A673 (cell line): ENCODE measurements at regions not wholly inside any gene's neighbourhood (a gene's known extent, or its start where the extent isn't known, plus 50 kb on each side); places are given as distances from the start of the nearest gene placed in this dataset.

ENCODE experiments used
- BruUV-seq: library from RNA; stranded (reverse); fragments of 400-500 nt; replicated peaks from 2 replicates; lab custom pipeline; 2021; lab: Mats Ljungman, UMichigan
- CTCF ChIA-PET: fragments of 300-600 bp; sonication (Branson Sonifier 250); formaldehyde crosslinking; loops from one replicate; lab custom pipeline; 2022; ENCODE audit warnings: antibody characterized with exemption; lab: Charles Lee
- POLR2A ChIA-PET: fragments of 300-600 bp; sonication (Branson Sonifier 250); formaldehyde crosslinking; loops from one replicate; lab custom pipeline; 2022; ENCODE audit warnings: antibody characterized with exemption; ENCODE audit not compliant: low non-redundant PET; lab: Charles Lee
- DNase-seq: peaks from one replicate; pipeline ENCODE4 v3.0.0-alpha.2; 2015; ENCODE audit warnings: low spot score
- H3K27ac ChIP-seq: fragments of 200-600 bp; sonication (generic); 2 replicates; pipeline ENCODE4 v1.5.1; 2016; ENCODE audit warnings: mixed run types, low read depth, mild to moderate bottlenecking, mixed read lengths, antibody characterized with exemption, low read length; ENCODE audit not compliant: poor library complexity, severe bottlenecking
- H3K27me3 ChIP-seq: fragments of 200-600 bp; sonication (generic); replicated peaks from 2 replicates; pipeline ENCODE4 v1.6.1; 2017; ENCODE audit warnings: mixed run types, low read depth, mild to moderate bottlenecking, mixed read lengths, antibody characterized with exemption, low read length; ENCODE audit not compliant: insufficient read depth, poor library complexity
- H3K36me3 ChIP-seq: fragments of 200-600 bp; sonication (generic); 2 replicates; pipeline ENCODE4 v1.6.1; 2016; ENCODE audit warnings: mixed run types, mild to moderate bottlenecking, mixed read lengths, antibody characterized with exemption, low read length; ENCODE audit not compliant: insufficient read depth, poor library complexity, severe bottlenecking
- H3K4me1 ChIP-seq: fragments of 200-600 bp; sonication (generic); 2 replicates; pipeline ENCODE4 v1.6.1; 2017; ENCODE audit warnings: mixed run types, mild to moderate bottlenecking, mixed read lengths, antibody characterized with exemption, low read length; ENCODE audit not compliant: insufficient read depth, poor library complexity, severe bottlenecking
- H3K4me3 ChIP-seq: fragments of 200-600 bp; sonication (generic); 2 replicates; pipeline ENCODE4 v1.5.1; 2016; ENCODE audit warnings: low read depth, mixed run types, mild to moderate bottlenecking, mixed read lengths, low read length; ENCODE audit not compliant: poor library complexity, severe bottlenecking
- H3K9me3 ChIP-seq: fragments of 200-600 bp; sonication (generic); 2 replicates; pipeline ENCODE4 v1.6.1; 2016; ENCODE audit warnings: mixed run types, low read depth, mild to moderate bottlenecking, mixed read lengths, antibody characterized with exemption, low read length; ENCODE audit not compliant: poor library complexity, severe bottlenecking
- EZH2 ChIP-seq: fragments of 200-600 bp; sonication (generic); IDR thresholded peaks from 2 replicates; pipeline ENCODE4 v1.6.1; 2017; ENCODE audit warnings: borderline replicate concordance, low read depth, mild to moderate bottlenecking, mixed read lengths, antibody characterized with exemption, low read length; ENCODE audit not compliant: poor library complexity, severe bottlenecking
- intact Hi-C: fragments of 100-400 bp; cut with micrococcal nuclease; formaldehyde crosslinking; loops from one replicate; pipeline ENCODE4 v1.10.0; 2022; ENCODE audit not compliant: unreplicated experiment
- TF ChIP-seq, protein P1 (sequence below): fragments of 300-800, 200-600 bp; sonication (generic); conservative IDR thresholded peaks from 2 replicates; pipeline ENCODE4 v1.5.1; 2017; ENCODE audit warnings: low read depth, mild to moderate bottlenecking, antibody characterized with exemption, low read length, moderate library complexity, mixed read lengths

DNA sequence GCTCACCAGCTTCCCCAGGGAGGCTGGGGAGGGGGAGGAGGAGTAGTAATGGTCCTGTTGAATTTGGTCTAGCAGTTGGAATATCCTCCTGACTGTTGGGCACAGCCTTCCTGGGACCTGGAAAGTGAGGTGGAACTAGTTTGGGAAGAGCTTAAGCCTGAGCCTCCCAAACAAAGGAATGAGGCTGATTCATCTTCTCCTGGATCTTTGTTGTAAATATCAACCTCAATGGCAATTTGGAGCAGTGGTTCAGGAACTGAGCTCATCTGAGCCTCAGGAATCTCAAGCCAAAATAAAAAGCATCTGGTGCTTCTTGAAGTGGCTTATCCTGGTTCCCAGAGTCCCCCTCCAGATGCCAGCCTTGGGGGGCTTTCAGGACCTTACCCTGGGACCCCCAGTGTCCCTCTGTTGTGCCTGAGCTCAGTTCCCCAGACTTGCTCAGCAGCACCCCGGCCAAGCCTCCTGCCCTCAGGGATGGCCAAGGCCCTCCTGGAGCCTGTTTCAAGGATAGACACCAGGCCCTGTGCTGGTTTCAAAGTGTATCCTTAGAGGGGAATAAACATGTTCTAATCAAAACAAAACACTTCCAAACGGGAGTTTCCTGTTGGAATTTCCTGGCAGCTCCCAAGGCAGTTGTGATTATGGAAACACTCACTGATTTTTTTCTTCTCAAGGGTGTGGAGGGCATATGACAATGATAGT is 112.6 kb downstream of the DDX1 start:
- intact Hi-C loops, result no loop called here
- BruUV-seq, result no TSS peak
- ChIA-PET POLR2A (no interaction called here), CTCF (no interaction called here)
- Histone ChIP-seq H3K36me3 (no peaks in the 10 kb centered on the region), H3K27ac (no peak overlapping the region), H3K4me1 (no peaks in the 10 kb centered on the region), H3K4me3 (no peak overlapping the region), H3K27me3 (no peaks in the 10 kb centered on the region), H3K9me3 (no peaks in the 10 kb centered on the region)
- no peak for DNase-seq
- TF ChIP-seq, protein P1, sequence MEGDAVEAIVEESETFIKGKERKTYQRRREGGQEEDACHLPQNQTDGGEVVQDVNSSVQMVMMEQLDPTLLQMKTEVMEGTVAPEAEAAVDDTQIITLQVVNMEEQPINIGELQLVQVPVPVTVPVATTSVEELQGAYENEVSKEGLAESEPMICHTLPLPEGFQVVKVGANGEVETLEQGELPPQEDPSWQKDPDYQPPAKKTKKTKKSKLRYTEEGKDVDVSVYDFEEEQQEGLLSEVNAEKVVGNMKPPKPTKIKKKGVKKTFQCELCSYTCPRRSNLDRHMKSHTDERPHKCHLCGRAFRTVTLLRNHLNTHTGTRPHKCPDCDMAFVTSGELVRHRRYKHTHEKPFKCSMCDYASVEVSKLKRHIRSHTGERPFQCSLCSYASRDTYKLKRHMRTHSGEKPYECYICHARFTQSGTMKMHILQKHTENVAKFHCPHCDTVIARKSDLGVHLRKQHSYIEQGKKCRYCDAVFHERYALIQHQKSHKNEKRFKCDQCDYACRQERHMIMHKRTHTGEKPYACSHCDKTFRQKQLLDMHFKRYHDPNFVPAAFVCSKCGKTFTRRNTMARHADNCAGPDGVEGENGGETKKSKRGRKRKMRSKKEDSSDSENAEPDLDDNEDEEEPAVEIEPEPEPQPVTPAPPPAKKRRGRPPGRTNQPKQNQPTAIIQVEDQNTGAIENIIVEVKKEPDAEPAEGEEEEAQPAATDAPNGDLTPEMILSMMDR, result no peak
- no peak for TF ChIP-seq EZH2

DNA sequence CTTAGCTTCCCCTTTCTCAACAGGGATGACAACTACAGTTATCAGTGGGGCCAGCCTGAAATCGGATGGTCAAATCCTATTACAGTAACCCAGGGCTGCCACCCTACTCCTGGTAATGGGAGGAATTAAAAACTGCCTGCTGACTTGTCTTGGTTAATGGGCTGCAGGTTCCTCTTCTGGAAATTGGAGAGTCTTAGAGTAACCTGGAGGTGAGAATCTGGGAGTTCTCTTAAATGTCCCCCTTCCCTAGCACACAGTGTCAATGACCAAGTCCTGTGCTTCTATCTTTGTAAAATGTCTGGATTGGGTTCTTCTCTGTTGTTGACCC is 113.1 kb downstream of the DDX1 start:
- no peaks in the 10 kb centered on the region for H3K4me1 ChIP-seq
- no peak overlapping the region for H3K4me3 ChIP-seq

DNA sequence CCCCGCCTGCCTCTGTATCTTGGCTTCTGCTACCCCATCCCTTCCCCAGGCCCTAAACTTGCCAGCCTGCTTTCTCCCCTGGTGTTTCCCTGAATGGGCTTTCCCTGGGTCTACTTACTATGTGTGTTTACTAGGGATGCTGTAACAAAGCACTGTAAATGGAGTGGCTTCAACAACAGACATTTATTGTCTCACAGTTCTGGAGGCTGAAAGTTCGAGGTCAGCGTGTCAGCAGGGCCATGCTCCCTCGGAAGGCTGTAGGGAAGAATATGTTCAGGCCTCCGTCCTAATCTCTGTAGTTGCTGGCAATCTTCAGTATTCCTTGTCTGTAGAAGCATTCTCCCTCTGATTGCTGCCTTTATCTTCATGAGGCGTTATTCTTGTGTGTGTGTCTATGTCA is 113.6 kb downstream of the DDX1 start:
- intact Hi-C loops, result no loop called here
- ChIA-PET POLR2A (no interaction called here), CTCF (no interaction called here)
- H3K27me3 ChIP-seq, result no peaks in the 10 kb centered on the region
- DNase-seq, result no peak
- H3K4me1 ChIP-seq, result no peaks in the 10 kb centered on the region
- H3K9me3 ChIP-seq, result no peaks in the 10 kb centered on the region
- no peak overlapping the region for H3K27ac ChIP-seq
- no peak overlapping the region for H3K4me3 ChIP-seq
- TF ChIP-seq, protein P1, result no peak
- TF ChIP-seq EZH2, result no peak
- BruUV-seq, result no TSS peak
- no peaks in the 10 kb centered on the region for H3K36me3 ChIP-seq

More for the DNA sequence above, 113.1 kb downstream of the DDX1 start:
- ChIA-PET CTCF (no interaction called here), POLR2A (no interaction called here)
- H3K9me3 ChIP-seq, result no peaks in the 10 kb centered on the region
- H3K36me3 ChIP-seq, result no peaks in the 10 kb centered on the region
- H3K27me3 ChIP-seq, result no peaks in the 10 kb centered on the region
- DNase-seq, result no peak
- no peak for TF ChIP-seq EZH2
- TF ChIP-seq, protein P1, result no peak
- BruUV-seq, result no TSS peak
- H3K27ac ChIP-seq, result no peak overlapping the region
- intact Hi-C loops, result no loop called here
